NCI-H524 (cell line): ENCODE measurements at regions not wholly inside any gene's neighbourhood (a gene's known extent, or its start where the extent isn't known, plus 50 kb on each side); places are given as distances from the start of the nearest gene placed in this dataset.
"Not testable (repeated sequence)": the region's sequence is repeated elsewhere in the genome, so short reads cannot be mapped to it uniquely, and the experiment has no call there.

ENCODE experiments used
- DNase-seq, 2 experiments: peaks; one replicate each; lab custom pipeline; 2025; lab: John Stamatoyannopoulos, UW

DNA sequence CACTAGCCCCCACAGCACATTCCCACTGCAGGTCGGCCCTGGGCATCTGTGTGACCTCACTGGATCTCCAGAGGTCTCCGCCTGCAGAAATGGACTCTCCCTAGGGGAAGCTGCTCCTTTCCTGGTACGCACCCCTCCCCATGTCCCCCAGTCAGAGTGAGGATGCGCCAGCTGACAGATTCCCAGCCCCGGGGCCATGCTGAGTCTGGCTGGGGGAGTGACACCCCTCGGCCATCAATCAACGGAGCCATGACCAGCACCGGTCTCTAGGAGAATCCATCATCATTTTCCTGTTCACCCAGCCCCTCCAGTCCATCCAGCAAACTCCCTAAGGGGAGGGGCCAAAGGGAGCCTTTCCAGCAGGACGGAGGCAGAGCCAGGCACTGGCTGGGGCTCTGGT lies 68.7 kb upstream of the PAX7 start:
- DNase-seq = no peak

DNA sequence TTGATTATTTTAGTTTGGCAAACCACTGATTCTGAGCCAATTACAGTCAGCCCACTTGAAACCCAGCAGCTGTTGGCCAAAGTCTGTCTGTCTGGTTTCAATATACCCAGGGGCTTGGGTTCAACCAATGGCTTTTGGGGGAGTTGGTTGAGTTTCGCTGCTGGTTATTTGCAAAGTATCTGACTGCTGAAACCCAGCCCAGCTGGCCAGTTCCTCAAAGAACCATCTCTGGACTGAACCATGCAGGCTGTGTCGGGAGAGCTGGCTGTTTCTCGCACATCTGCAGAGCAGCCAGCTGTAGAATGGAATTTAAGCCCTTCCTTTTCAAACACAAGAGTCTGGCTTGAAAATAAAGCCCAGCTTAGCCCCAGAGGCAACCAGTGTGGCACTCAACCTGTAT lies 66.0 kb upstream of the PAX7 start:
- DNase-seq = peak in 1 of 2 experiments; percentile 34

DNA sequence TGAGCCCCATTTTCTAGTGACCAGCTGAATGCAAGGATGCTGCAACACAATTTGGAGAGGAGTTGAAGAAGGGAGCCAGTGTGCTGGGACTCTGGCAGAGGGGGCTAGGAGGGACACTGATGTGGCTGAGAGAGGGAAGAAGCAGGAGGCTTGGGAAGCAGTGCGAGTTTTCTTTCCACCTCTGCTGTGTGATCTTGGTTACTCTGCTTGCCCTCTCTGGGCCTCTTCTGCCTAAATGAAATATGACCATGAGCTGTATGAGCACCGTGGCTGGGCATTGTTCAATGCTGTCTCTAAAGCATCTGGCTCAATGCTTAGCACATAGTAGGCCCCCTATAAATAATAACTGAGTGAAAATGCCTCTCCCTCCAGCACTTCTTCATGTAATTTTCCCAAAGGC lies 65.3 kb upstream of the PAX7 start:
- DNase-seq = no peak

DNA sequence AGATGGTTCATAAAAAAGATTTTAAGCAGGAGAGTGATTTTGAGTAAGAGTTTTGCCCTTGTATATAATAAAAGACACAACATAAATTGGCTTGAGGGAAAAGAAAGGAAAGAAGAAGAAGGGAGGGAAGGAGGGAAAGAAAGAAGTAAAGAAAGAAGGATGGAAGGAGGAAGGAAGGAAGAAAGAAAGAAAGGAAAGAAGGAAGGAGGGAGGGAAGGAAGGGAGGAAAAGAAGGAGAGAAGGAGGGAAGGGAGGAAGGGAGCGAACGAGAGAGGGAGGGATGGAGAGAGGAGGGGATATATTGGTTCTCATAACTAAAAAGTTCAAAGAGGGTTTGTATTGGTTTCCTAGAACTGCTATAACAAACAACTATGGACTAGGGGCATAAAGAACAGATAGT lies 62.2 kb upstream of the PAX7 start:
- DNase-seq = no peak

DNA sequence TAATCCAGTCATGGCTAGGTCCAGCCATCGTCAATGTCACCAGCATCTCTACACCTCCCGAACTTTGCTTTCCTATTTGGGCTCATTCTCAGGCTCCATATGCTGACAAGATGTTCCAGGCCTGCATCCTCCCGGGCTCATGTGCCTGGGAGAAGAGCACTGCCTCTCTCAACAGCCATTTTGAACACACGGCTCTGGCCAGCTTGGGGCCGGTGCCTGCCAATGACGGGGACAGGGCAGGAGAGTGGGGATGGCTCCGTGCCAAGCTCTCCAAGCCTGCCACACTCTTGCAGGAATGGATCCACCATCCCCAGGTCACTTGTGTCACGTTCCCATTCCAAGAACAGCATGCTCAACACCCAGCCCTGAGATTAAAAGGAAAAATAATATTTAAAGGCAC lies 61.4 kb upstream of the PAX7 start:
- DNase-seq = no peak

DNA sequence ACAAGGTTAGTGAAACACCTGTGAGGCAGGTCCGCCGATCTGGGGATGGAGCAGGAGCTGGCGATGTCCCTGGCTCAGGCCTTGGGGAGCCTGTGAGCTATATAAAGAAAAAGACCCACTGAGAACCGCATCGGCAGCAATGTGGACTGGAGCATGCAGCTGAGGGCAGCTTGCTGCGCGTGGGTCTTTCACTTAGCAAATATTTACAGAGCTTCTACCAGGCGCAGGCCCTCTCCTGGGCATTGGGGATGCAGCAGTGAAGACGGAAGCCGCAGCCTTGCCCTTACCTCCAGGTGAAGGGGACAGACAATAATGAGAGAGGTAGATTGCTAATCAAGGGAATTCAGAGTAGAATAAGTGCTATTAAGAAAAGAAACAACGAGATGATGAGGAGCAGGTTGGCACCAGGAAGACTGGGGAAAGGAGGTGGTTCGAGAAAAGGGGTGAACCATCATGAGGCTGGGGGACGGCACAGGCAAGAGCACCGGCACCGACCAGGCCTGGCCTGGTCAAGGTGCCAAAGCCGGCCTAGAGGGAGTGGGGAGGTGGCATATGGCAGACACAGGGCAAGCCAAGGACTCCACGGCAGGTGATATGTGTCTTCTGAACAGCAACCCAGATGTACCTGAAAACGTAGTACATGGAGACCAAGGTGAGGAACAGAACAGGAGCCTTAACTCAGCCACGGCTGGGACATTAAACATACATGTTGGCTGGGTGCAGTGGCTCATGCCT lies 60.7 kb upstream of the PAX7 start:
- DNase-seq = no peak

DNA sequence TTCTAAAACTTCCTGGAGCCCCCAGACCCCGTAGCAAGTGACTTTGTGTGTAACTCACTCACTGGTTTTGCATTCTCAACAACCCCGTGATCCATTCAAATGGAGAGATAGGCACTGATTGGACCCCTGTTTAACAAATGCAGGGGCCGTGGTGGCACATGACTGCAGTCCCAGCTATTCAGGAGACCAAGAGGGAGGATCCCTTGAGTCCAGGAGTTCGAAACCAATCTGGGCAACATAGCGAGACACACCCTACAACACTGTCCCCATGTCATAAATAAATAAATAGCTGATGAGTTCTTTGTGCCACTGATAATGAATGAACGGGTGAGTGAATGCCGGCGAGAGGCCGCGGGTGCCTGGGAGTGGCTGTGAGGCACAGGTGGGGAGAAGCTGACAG lies 59.4 kb upstream of the PAX7 start:
- DNase-seq = no peak

DNA sequence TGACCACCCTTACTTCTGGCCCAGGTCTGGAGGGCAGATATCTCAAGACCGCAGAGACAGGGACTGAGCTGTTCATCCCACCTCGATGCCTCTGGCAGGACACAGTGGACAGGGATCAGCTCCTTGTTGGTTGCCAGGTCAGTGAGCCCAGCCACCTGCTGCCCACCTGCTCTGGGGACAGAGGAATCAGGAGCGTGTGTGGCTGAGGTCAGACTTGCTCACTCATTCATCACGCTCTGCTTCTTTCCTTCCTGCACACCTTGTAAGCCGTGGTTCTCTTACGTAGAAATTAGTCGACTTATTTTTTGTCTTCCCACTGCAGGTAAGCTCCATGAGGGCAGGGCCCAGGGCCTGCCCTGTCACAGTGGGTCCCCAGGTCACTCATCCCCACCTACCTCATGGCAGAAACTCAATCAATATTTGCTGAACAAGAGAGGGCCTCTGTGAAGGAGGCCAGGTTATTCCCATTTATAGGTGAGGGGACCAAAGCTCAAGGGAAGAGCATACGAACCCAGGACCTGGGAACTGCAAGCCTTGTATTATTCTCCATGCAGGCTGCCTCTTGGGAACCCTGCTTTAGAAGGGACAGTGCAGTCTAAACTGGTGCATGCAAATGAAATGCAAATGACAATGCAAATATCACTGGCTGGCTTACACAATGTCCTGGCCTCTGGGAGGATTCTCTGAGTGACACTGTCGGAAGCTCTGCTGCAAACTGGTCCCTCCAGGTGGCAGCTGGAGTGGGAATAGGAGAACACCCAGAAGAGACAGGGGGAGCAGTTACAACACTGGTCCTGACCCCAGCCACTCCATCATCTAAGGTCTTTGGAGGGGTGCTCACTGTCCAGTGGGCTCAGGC lies 58.4 kb upstream of the PAX7 start:
- DNase-seq = peak in 1 of 2 experiments; percentile 17

DNA sequence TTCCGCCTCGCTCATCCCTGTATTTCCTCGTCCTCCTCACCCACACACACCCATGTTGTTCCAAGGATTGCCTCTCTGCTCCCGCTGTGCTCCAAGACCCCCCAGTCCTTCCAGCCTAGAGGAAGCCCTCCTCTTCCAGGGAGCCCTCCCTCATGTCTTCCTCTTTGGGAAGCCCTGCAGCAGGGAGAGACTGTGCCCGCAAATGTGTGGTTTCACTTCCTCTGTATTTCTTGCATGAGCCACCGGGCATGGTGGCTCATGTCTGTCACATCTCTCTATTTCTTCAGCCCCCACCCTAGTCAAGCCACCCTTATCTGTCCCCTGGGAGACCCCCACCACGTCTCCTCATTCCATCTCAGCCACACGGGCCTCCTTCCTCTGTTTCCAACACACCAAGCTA lies 57.5 kb upstream of the PAX7 start:
- no peak for DNase-seq

DNA sequence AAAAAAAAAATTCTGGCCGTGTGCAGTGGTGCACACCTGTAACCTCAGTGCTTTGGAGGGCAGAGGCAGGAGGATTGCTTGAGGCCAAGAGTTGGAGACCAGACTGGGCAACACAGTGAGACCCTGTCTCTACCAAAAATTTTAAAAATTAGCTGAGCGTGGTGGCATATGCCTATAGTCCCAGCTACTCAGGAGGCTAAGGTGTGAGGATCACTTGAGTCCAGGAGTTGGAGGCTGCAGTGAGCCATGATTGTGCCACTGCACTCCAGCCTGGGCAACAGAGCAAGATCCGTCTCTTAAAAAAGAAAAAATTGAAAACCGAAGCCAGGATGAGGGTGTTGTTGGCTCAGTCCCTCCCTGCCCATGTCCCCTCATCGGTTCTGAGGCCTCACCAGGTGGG lies 55.9 kb upstream of the PAX7 start:
- DNase-seq = no peak

DNA sequence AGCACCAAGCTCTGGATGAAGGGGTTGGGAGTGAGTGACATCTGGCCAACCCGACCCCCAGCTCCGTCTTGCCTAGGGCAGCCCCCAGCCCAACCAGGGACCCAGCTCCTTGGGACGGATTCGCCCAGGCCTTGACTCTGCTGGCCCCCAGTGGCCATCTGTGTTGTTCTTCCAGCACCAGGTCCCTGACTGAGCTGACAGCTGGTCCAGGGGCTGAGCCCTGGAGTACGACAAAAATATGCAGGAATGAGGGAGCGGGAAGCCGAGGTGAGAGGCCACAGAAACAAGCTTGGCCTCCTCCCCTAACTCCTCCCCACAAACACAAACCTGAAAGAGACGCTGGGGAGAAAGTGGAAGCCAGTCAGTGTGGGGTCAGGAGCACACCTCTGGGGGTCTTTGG lies 55.0 kb upstream of the PAX7 start:
- DNase-seq = peak; percentile 53 to 82

DNA sequence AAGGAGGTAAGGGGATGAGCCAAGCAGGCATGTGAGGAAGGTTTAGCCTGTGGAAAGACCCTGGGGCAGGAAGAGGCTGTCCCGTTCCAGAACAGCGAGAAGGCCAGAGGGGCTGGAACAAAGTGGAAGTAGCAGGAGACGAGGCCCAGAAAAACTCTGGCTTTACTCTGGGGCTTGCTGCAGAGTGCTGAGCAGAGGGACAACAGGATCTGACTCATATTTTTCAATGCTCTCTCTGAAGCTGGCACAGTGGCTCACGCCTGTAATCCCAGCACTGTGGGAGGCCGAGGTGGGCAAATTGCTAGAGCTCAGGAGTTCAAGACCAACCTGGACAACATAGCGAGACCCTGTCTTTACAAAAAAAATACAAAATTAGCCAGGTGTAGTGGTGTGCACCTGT lies 52.4 kb upstream of the PAX7 start:
- DNase-seq = no peak

DNA sequence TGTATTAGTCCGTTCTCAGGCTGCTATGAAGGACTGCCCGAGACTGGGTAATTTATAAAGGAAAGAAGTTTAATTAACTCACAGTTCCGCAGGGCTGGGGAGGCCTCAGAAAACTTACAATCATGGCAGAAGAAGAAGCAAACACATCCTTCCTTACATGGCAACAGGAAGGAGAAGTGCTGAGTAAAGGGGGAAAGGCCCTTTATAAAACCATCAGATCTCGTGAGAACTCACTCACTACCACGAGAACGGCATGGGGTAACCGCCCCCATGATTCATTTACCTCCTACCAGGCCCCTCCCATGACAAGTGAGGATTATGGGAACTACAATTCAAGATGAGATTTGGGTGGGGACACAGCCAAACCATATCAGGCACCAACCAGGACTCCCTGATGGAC lies 51.4 kb upstream of the PAX7 start:
- DNase-seq = not testable (repeated sequence)

DNA sequence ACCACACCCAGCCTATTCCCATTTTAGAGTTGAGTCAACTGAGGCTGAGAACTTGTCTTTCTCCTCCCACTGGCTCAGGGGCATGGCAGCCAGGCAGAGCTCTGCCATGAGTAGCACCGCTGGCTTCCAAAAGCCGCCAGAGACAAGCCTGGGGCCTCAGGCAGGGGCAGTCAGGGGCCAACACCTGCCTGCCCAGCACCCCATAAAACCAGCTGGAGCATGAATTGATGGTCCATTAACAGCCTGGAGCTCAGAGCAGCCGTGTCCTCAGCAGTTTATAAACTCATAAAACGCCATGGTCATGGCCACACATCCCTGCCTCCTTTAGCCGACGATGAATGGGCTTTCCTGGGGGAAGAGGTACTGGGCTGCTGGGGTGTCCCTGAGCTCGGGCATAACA lies 50.6 kb upstream of the PAX7 start:
- DNase-seq = no peak

DNA sequence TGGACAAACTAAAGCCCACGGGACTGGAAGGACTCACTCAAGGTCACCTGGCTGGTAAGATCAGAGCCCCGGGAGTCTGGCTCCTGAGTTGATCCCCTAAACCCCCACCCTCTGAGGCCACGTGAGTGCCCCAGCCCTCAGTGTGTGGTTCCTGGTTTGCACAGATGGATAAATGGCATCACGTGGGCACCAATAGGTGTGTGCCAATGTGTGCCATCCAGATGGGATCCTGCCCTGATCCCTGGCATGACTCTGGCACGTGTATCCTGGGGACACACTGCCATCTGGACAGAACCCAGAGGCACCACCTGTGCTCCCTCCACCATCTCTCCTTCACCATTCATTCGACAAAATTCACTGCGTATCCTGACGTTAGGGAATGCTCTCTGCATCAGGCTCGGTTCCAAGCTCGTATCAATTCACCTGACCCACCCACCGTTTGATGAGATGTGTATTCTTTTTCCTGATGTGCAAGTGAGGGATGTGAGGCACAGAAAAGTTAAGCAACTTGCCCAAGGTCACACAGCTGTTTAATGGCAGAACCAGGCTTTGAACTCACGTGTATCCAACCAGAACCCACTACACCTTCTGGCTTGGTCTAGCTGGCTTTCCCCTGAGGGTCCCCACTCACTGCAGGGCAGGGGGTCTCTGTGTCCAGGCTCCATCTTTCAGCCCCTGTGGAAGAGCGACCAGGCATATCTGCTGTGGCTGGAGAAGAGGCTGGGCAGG lies 49.8 kb upstream of the PAX7 start:
- DNase-seq = peak; percentile 91
